Activated T-cell treated with anti-CD3 and anti-CD28 coated beads for 1 hour (primary cell): ENCODE measurements at regions not wholly inside any gene's neighbourhood (a gene's known extent, or its start where the extent isn't known, plus 50 kb on each side); places are given as distances from the start of the nearest gene placed in this dataset.

Experiments used
- DNase-seq: peaks from one replicate; pipeline ENCODE4 v3.0.0-alpha.2; 2020; ENCODE audit warnings: low read depth

DNA sequence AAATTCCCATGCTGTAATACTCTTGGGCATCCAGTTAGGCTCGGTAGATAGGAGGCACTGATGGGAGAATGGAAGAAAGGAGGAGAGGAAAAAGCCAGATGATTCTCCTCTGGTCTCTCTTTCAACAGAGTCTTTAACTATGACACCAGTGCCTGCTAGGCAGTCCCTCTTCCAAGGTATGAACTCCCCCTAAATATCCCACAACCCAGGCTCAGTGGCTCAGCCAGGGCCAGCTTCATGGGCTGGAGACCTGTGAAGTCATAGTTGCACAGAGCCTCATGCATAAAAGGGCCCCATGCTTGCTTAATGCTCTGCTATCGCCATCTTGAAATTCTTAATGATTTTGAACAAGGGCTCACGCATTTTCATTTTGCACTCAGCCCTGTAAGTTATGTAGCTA is 869.2 kb upstream of the GCFC2 start:
- DNase-seq: no peak

DNA sequence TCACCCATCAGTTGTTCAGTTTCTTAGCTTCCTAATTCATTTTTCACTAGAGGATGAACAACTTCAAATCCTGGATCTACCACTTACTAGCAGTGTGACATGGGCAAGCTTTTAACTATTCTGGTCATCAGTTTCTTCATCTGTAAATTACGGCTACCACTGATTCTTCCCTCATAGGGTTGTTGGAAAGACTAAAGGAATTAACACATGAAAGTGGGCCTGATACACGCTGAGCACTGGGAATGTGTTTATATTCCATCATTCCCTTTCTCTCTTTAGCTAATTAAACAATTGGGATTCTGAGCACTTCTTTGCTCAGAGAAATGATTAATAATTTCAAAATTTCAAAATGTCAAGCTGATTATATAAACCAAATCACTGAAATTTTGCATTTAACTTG is 862.3 kb upstream of the GCFC2 start:
- DNase-seq: no peak

DNA sequence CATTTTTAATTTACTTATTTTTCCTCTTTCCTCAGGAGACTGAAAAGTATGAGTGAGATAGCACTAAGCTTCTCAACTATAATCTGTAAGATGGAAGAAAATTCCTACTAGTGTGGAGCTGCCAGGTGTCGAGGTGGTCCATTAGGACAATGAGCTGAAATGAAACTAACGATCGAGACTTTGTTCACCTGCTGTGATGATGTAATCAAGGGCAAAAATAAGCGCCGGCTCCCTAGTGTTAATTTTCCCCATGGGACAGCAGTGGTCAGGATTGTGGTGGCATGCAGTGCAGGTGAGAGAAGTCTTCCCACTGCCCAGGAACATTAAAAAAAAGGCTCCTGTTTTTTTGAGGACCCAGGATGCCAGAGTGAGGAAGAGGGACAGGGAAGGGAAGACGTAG is 859.1 kb upstream of the GCFC2 start:
- no peak for DNase-seq

DNA sequence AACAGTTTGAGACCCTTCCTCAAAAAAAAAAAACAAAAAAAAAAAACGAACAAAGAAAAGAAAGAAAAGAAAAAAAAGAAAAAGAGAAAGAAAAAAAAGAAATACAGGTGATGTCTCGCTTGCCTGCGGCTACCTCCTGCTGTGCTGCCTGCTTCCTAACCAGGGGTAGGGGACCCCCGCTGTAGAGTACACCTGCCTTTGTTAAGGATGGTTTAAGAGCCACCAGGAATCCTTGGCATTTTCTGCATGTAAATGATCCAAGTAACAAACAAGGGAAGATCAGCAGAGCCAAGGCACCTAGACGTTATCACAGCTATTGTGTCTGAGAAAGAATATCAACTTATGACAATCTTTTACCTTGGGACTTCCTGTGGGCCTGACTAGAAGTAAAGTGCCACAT is 856.8 kb upstream of the GCFC2 start:
- no peak for DNase-seq

DNA sequence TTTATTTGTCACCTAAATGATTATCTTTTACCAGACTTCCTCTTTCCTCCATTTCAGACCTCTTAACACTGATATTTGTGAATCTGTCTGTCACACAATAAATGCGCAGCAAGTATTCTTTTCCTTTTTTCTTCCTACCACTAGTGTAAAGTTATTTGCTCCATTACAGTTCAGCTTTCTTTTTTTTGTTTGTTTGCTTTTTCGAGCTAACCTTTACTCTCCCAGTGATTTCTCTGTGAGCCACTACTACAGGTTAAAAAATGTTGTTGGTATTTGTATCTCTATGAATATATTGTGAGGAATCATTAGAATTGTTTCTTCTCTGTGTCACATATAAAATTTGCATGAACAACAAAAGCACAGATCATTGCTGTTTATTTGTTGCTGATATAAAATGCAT is 854.0 kb upstream of the GCFC2 start:
- no peak for DNase-seq

DNA sequence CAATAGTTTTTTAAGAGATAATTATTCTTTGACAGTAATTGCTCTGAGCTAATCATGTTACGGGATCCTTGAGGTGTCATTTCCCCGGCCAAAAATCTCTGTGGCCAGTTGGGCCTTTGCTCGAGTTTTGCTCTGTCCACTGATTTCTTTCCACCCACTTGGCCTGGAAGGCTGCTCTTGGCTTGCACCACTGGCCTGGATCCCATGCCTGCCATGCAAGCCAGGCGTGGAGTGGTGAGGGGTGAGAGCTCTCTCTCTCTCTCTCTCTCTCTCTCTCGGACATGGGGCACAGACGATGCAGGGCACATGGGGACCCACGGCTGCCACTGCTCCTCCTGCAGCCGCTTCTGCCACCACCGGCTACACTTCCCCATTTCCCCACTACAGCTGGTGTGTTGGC is 853.0 kb upstream of the GCFC2 start:
- no peak for DNase-seq

DNA sequence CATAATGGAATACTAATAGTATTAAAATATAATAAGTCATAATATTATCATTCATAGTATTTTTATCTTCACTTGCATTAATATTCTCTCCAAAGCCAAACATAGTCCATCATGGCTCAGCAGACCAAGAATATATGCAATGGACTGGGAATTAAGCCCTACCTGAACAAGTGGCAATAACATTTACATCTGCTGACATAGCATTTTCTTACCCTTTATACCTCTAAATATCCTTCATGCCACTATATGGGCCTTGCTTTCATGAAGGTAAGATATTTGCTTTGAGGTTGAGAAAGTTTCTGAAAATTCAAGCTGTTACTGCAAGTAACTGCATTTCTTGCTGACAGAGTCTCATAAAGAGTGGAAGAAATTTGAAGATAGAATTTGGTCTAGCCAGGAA is 847.4 kb upstream of the GCFC2 start:
- no peak for DNase-seq

DNA sequence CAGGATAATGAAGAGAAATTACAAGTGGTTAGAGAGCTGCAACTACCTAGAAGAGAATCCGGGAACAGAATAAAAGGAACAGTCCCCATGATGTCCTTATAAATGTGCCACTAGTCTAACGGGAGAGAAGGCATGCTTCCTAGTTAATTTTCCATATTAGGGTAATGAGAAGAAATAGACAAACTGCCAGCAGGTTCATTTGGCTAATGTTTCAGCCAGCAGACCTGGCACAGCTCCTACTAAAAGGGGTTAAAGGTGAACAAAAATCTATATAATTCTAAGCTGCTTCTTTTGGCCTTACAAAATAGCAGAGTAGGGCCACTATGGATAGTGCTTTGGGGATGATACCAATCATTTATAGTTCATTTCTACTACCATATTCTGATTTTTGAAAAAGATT is 845.3 kb upstream of the GCFC2 start:
- DNase-seq: no peak

DNA sequence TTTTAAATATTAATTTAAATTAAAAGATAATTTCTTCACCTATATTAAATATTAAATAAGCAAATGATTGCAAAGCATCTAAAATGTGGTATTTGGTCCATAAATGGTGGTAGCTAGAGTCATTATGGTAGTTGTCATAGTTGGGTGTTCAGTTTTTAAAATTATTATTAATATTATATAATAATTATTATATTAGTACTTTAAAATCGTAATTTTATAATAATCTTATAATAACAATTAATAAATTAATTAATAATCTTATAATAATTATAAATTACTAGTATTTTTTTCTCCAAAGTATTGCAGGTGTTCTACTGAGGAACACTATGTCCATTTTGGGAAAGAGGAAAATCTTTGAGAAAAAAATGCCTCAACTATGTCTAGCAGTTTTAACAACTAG is 835.5 kb upstream of the GCFC2 start:
- no peak for DNase-seq

DNA sequence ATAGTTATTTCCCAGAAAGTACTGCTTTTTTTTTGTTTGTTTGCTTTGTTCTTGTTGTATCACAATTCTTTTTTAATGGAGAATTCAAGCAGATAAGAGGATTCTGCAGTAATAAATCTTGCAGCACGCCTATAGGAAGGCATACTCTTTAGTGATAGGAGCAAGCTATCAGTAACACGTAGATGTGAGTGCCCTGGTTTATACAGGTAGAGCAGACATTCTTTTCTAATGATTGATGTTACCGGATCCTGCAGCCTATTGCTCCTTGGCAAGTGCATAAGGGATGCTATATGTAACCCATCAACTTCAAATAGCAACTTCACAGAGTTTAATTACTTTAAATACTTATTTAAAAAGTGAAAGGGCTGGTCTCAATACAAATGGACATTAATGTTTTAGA is 834.2 kb upstream of the GCFC2 start:
- DNase-seq: no peak

DNA sequence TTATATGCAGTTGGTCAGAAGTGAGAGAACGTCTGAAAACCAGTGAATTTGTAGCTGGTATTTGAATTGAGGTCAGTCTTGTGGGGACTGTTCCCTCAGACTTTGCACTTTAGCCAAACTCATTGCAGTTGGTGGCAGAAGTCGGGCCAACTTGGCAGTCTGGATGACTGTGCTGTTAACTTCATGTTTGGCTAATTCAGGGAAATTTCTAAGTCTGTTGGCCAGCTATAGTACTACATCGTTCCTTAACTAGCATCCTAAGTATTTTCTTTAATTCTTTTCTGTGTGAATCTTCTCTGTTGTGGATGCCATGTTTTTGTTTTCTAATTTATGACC is 806.8 kb upstream of the GCFC2 start:
- no peak for DNase-seq

DNA sequence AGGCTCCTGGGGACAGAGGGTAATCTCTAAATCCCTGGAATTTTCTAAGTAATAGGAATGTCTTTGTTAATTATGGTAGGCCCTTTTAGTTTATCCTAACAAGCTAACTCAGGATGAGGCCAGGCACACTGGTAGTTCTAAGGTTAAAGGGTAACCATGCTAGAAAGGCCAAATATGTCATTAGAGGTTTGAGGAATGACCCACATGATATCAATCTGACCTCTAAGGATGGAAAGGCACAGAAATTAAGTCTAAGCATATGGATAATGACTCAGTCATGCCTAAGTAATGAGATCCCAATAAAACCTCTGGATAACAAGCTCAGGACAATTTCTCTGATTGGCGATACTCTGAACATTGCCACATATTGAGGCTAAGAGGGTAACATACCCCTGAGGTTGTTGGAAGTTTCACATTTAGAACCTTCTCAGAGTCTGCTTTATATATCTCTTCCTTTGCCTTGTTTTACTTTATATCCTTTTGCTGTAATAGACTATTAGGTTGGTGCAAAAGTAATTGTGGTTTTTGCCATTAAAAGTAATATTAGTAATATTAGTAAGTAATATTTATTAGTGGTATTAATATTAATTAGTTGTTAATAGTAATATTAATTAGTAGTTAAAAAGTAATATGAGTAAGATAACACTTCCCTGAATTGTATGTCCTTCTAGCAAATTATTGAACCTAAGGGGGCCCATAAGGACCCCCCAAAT is 806.3 kb upstream of the GCFC2 start:
- no peak for DNase-seq

DNA sequence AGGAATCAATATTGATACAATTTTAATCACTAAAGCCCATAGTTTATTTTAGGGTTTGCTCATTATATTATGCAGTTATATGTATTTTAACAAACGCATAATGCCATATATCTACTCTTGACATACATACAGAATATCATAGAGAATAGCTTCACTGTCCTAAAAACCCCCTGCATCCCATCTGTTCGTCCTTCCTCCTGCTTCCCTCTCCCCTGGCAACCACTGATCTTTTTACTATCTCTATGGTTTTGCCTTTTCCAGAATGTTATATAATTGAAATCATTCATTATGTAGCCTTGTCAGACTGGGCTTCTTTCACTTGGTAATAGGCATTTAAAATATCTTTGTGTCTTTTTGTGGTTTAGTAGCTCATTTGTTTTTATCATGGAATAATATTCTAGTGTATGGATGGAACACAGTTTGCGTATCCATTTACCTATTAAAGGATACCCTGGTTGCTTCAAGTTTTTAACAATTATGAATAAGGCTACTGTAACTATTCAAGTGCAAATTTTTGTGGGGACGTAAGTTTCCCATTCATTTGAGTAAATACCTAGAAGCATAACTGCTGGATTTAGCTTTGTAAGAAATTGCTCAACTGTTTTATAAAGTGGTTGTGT is 801.6 kb upstream of the GCFC2 start:
- no peak for DNase-seq

DNA sequence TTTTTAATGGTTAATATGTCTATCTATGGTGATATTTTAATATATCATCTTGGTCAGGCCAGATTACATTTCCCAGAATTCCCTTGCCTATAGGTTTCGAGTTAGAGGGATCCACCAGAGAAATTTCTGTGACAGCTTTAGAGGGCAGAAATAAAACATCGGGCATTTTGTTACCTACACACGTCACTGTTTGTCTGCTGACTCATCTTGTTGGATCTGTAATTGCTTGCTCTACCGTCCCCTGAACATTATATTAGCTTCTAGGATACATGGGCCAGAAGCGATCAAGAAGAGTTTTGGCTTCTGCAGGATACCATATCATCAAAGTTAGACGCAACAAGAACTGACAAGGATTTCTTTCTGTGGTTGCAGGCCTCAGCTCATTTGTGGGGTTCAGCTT is 795.8 kb upstream of the GCFC2 start:
- DNase-seq: no peak

DNA sequence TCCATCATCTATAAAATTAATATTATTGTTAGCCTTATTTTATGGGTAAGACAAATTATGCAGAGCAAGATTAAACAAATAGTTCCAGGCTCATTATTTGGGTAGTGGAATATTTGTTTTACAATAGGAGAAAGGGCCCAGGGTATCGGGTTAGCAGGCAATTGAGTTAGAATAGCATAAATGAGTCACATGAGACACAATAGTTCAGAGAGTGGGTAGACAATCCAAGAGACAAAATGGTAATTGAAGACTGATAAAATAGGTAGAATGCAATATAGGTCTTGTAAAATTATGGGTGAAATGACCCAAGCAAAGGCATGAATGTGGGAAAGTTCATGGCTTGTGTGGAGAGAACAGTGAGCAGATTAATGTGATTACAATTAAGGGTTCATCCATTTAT is 790.9 kb upstream of the GCFC2 start:
- no peak for DNase-seq

DNA sequence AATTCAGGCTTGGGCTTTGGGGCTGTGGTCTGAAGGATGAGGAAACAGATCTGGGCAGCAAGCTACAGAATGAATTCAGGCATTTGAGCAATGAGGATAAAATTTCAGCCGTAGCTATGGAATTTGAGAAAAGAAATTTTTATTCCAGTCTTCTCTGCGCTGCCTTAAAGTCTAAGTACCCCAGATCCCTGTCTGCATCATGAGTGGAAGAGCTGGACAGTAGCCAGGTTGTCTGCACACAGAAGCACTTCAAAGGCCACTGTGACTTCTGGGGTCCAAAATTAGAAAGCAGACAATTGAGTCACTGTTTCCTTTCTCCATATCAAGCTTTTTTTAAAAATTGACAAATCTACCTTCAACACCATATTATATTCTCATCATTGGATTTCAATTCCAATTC is 787.6 kb upstream of the GCFC2 start:
- DNase-seq: no peak

DNA sequence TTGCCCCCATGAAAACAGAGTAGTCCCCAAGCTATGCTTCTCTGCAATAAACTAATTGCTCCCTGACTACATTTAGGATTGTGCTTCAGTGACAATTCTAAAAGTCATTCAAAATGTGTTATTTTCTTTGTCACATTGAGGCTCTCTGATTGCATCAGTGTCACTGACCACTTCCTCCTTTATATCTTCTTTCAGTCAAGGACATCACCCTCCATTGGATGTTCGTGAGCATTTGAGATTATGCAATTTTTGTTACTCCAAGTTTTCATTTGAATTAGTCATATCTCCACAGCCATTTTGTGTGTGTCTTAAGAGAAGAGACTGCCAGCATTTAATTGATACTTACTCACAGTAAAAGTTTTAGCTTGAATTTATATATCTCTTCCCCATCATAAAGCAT is 780.8 kb upstream of the GCFC2 start:
- no peak for DNase-seq

DNA sequence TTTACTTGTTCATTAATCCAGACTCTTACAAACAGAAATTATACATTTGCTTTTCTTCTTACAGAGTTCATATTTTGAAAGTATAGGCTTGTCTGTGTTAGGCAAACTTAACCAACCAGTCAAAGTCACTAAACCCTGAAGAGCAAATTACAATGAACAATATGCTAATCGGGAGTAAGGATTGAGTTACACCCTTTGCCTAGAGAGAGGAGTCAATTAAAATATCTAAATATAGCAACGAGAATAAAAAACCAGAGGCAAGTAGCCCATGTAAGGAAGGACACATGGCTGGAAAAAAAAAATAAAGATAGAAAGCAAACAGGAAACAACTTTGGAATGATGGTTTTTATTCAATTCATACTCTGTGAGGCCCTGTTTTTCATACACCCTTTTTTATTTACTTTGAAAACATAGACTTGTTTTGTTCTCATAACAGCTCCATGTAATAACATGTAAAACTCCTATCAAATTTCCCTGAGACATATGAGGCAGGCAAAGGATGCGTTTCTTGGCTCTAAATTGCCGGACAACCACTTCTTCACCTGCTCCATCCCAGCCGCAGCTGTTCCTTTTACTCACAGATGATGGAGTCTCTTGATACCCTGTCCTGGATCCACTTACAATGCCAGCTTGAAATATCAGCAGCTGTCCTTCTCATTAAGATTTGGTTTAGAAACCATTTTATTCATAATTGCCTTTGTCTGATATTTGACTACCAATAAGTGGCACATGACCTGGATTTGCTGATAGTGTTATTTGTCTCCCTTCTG is 767.7 kb upstream of the GCFC2 start:
- no peak for DNase-seq

DNA sequence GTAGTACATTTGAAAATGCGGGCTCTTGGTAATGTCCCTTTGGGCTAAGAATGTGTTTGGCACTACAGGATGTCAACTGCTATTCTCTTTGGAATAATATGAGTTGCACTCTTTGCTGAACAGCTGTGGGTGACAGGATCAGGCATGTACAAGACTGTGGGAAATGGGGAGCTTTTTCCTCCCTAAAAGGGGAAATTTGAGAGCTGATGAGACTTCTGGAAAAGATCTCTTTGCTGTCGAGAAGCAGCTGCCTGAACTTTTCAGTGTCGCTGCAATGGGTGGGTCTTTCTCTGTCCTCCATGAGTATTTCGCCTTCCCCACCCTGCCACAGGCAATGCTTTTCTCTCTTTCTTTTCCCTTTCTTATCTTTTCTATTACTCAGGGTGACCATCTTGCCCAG is 762.2 kb upstream of the GCFC2 start:
- DNase-seq: no peak

DNA sequence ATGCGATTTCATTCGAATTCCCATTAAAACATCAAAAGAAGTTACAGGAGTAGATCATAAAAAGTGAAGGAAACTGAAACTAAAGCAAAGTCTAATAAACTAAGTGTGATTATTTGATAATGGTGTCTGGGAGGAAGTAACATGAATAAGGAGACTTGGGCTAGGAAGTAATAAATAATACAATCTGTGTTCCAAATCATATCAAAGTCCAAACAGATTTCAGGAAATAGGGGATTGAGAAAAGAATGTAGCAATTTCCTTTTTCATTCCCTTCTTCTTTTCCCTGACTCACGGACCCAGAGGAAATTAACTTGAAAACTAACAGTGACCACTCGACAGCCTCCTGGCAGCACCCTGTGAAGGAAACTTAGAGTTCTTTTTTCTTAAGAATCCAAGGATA is 758.4 kb upstream of the GCFC2 start:
- no peak for DNase-seq

DNA sequence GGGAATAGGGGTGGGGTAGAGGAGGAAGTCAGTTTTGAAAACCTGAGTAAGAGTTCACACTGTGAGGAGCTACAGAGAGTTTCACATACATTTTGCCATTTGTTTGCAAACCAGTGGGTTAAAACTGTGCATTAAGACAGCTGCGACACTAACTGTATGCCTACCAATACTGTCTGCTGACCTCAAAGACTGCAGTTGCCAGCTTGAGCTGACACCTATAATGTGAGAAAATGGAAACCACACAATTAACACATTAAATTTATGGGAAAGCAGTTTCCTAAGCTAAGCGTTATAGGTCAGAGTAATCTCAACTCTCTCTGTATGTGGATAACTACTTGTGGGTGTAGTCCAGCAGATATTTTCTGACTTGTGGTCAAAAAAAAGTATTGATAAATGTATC is 756.6 kb upstream of the GCFC2 start:
- no peak for DNase-seq

DNA sequence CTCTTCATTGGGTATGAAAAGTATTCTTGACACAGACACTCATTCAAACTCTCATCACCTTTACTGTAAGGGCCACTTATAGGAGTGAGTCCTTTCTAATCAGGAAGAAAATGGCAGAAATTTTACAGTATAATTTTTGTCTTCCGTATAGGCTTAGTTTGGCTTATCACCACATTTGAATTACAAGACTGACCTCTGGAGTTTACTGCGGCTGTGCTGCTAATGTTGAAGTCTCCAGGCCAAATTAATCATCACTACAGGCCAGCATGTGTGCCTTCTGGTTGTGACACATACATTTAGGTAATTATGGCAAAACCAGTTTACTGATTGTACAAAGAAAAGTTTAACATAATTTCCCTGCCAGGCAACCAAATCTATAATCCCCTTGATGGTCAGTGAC is 753.6 kb upstream of the GCFC2 start:
- DNase-seq: no peak

DNA sequence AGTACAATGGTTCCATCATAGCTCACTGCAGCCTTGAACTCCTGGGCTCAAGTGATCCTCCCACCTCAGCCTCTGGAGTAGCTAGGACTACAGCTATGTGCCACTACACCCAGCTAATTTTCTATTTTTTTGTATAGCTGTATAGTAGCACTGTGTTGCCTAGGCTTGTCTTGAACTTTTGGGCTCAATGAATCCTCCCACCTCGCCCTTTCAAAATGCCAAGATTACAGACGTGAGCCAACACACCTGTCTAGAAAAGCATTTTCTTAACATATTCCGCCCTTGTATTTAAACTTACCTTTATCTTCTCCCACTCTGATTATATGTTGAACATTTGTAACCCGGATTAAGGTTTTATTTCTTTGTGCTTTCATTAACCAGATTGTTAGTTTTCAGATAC is 750.7 kb upstream of the GCFC2 start:
- DNase-seq: no peak

DNA sequence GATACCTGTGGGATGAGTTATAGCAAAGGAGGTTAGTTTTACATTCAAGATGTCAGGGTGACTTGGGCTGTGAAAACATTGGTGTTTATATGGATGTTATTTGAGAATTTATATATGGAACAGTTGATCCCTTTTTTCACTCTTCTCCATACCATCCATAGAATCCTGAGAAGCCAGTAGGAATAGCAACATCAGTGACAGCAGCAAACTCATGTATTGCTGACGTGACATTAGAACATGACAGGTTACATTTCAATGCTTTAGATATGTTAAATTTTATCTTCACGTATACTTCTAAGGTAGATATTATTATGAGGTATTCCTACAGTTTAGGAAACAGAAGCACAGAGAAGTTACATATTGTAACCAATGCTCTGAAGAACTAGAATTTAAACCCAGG is 745.2 kb upstream of the GCFC2 start:
- DNase-seq: no peak
